ENCODE measurements at regions not wholly inside any gene's neighbourhood (a gene's known extent, or its start where the extent isn't known, plus 50 kb on each side); places are given as distances from the start of the nearest gene placed in this dataset.

DNA sequence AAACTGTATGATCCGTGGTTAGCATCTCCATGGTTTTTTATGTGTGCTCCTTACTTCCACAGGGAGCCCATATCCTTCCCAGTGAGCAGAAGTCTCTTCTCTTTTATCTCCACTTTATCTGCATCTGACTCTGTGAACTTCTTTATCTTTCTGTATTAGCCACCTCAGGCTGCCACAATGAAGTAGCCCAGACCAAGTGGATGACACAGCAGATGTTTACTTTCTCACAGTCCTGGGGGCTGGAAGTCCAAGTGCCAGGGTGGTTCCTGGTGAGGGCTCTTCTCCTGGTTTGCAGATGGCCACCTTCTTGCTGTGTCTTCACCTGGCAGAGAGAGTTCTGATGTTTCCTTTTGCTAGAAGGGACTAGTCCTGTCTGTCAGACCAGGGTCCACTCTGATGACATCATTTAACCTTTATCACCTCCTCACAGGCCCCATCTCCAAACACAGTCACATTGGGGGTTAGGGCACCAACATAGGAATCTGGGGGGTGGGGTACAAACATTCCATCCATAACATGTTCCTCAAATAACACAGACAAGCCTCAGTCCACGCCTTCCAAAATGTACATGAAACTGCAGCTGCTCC lies 108.5 kb upstream of the RNF32 start:
- H3K4me1 ChIP-seq (ENCODE audit: insufficient read depth, low read length), result no peaks in the 10 kb centered on the region
- ChIA-PET CTCF (no interaction called here), POLR2A (no interaction called here)
- no peaks in the 10 kb centered on the region for H3K36me3 ChIP-seq (ENCODE audit: insufficient read depth, low read length)
- peaks cover 0 to 13% of the 10 kb centered on the region in 2 experiments for H3K9me3 ChIP-seq (ENCODE audit: control insufficient read depth in 1 of 2, insufficient read depth in 1 of 2, low read length in 2 of 2)
- no peaks in the 10 kb centered on the region for H3K27me3 ChIP-seq (ENCODE audit: control insufficient read depth in 1 of 2, insufficient read depth in 2 of 2, low read length in 2 of 2)
- intact Hi-C loops (cut with DNase I, micrococcal nuclease), result no loop called here
- no peaks in the 10 kb centered on the region for H3K36me3 Mint-ChIP-seq (ENCODE audit: low read depth)
- TF ChIP-seq, protein P1, sequence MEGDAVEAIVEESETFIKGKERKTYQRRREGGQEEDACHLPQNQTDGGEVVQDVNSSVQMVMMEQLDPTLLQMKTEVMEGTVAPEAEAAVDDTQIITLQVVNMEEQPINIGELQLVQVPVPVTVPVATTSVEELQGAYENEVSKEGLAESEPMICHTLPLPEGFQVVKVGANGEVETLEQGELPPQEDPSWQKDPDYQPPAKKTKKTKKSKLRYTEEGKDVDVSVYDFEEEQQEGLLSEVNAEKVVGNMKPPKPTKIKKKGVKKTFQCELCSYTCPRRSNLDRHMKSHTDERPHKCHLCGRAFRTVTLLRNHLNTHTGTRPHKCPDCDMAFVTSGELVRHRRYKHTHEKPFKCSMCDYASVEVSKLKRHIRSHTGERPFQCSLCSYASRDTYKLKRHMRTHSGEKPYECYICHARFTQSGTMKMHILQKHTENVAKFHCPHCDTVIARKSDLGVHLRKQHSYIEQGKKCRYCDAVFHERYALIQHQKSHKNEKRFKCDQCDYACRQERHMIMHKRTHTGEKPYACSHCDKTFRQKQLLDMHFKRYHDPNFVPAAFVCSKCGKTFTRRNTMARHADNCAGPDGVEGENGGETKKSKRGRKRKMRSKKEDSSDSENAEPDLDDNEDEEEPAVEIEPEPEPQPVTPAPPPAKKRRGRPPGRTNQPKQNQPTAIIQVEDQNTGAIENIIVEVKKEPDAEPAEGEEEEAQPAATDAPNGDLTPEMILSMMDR (IDR thresholded peaks at IDR 0.05), result no peak
- no peak for ATAC-seq (ENCODE audit: poor library complexity)
- H3K27ac Mint-ChIP-seq, result no peak overlapping the region
- H3K4me1 Mint-ChIP-seq (ENCODE audit: low read depth), result no peaks in the 10 kb centered on the region
- no peak overlapping the region for H3K4me3 Mint-ChIP-seq
- H3K27ac ChIP-seq (ENCODE audit: low read depth in 1 of 2, low read length in 2 of 2), result no peak overlapping the region
- DNase-seq, result no peak
- H3K27me3 Mint-ChIP-seq, result peaks cover 7% of the 10 kb centered on the region
- no peak overlapping the region for H3K4me3 ChIP-seq (ENCODE audit: low read length)
- no peaks in the 10 kb centered on the region for H3K9me3 Mint-ChIP-seq

DNA sequence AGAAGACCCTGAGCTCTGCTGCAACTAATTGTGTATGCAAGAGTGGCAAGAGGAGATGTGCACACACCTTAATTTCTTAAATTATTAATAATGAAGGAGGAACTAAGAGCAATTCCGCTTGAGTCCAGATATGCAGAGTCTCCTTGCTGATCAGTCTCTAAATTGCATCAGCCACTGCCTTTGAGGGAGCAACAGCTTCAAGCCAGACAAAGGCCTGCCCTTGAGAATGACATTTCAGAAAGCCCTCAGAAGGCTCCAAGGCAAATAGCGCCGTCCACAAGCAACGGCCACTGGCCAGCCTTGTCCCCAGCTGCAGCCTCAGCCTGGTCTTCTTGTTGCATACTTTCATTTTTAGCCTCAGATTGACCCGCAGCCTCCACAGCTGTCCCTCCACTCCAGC lies 110.6 kb upstream of the RNF32 start:
- TF ChIP-seq, protein P1 (IDR thresholded peaks at IDR 0.05), result no peak
- DNase-seq (no peak), ATAC-seq (ENCODE audit: poor library complexity) (no peak)
- H3K4me3 ChIP-seq (ENCODE audit: low read length), result no peak overlapping the region
- no peaks in the 10 kb centered on the region for H3K4me1 ChIP-seq (ENCODE audit: insufficient read depth, low read length)
- H3K9me3 ChIP-seq (ENCODE audit: control insufficient read depth in 1 of 2, insufficient read depth in 1 of 2, low read length in 2 of 2), result peaks cover 0 to 6% of the 10 kb centered on the region in 2 experiments
- Mint-ChIP-seq H3K4me1 (ENCODE audit: low read depth) (no peaks in the 10 kb centered on the region), H3K27ac (no peak overlapping the region), H3K9me3 (no peaks in the 10 kb centered on the region), H3K36me3 (ENCODE audit: low read depth) (no peaks in the 10 kb centered on the region), H3K4me3 (no peak overlapping the region), H3K27me3 (peaks cover 13% of the 10 kb centered on the region)
- no peaks in the 10 kb centered on the region for H3K27me3 ChIP-seq (ENCODE audit: control insufficient read depth in 1 of 2, insufficient read depth in 2 of 2, low read length in 2 of 2)
- ChIA-PET CTCF (no interaction called here), POLR2A (no interaction called here)
- no peak overlapping the region for H3K27ac ChIP-seq (ENCODE audit: low read depth in 1 of 2, low read length in 2 of 2)
- intact Hi-C loops (cut with DNase I, micrococcal nuclease), result no loop called here
- H3K36me3 ChIP-seq (ENCODE audit: insufficient read depth, low read length), result no peaks in the 10 kb centered on the region

DNA sequence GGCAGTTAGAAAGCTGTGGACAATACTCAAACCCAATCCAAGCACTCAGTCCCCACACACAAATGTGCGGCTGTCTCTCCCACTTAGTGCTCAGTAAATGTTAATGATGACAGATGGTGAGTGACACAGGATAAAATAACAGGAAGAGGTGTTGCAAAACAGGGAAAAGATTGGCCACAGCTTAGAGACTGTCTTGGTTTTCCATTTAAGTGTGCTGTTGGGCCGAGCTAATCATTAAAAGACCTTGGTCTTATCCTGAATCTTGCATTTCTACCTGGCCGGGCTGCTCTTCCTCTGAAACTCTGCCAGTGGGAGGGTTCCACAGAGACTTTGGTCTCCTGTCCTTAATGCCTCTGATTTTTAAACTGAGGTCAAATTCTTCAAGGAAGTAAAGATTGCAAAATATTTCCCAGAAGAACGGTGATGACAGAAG lies 113.1 kb upstream of the RNF32 start:
- H3K4me3 ChIP-seq (ENCODE audit: low read length), result no peak overlapping the region
- Mint-ChIP-seq H3K4me3 (no peak overlapping the region), H3K27me3 (peaks cover 13% of the 10 kb centered on the region), H3K4me1 (ENCODE audit: low read depth) (no peaks in the 10 kb centered on the region), H3K9me3 (no peaks in the 10 kb centered on the region), H3K27ac (no peak overlapping the region), H3K36me3 (ENCODE audit: low read depth) (no peaks in the 10 kb centered on the region)
- no peaks in the 10 kb centered on the region for H3K27me3 ChIP-seq (ENCODE audit: control insufficient read depth in 1 of 2, insufficient read depth in 2 of 2, low read length in 2 of 2)
- H3K9me3 ChIP-seq (ENCODE audit: control insufficient read depth in 1 of 2, insufficient read depth in 1 of 2, low read length in 2 of 2), result peaks cover 0 to 8% of the 10 kb centered on the region in 2 experiments
- no peaks in the 10 kb centered on the region for H3K4me1 ChIP-seq (ENCODE audit: insufficient read depth, low read length)
- ATAC-seq (ENCODE audit: poor library complexity) (no peak), DNase-seq (no peak)
- H3K36me3 ChIP-seq (ENCODE audit: insufficient read depth, low read length), result no peaks in the 10 kb centered on the region
- TF ChIP-seq, protein P1 (IDR thresholded peaks at IDR 0.05), result no peak
- H3K27ac ChIP-seq (ENCODE audit: low read depth in 1 of 2, low read length in 2 of 2), result no peak overlapping the region
- CTCF ChIA-PET, result no interaction called here
- POLR2A ChIA-PET, result no interaction called here
- intact Hi-C loops (cut with DNase I, micrococcal nuclease), result no loop called here

Data from CD4-positive, alpha-beta T cell (primary cell).